IMR-90 (cell line): ENCODE measurements at regions not wholly inside any gene's neighbourhood (a gene's known extent, or its start where the extent isn't known, plus 50 kb on each side); places are given as distances from the start of the nearest gene placed in this dataset.

Experiments used
- ATAC-seq: fragments of 200-7000 bp; cut with Tn5 transposase; 2 replicates; pipeline ENCODE4 v1.9.1; 2020; ENCODE audit warnings: low read depth, mild to moderate bottlenecking, moderate library complexity
- BruUV-seq: library from RNA; stranded (reverse); fragments of 400-500 nt; replicated peaks from 2 replicates; lab custom pipeline; 2021; lab: Mats Ljungman, UMichigan
- CTCF ChIA-PET: fragments of 300-600 bp; formaldehyde crosslinking; extraction: SDS; loops from one replicate; lab custom pipeline; 2021; ENCODE audit warnings: antibody characterized with exemption; lab: Yijun Ruan, JAX
- POLR2A ChIA-PET: fragments of 300-600 bp; sonication (Branson Sonifier 250); formaldehyde crosslinking; loops from one replicate; lab custom pipeline; 2022; ENCODE audit warnings: antibody characterized with exemption; ENCODE audit not compliant: unreplicated experiment; lab: Charles Lee
- DNase-seq: peaks from one replicate; pipeline ENCODE4 v3.0.0; 2013
- H2AFZ ChIP-seq: replicated peaks from 2 replicates; pipeline ENCODE3; 2013; ENCODE audit warnings: low read length, mild to moderate bottlenecking; ENCODE audit not compliant: poor library complexity
- H2AK5ac ChIP-seq: 2 replicates; pipeline ENCODE4 v1.6.1; 2013; ENCODE audit warnings: low read depth, low read length, inconsistent platforms
- H2AK9ac ChIP-seq: replicated peaks from 2 replicates; pipeline ENCODE3; 2013; ENCODE audit warnings: mild to moderate bottlenecking, low read depth, low read length, moderate library complexity; ENCODE audit not compliant: poor library complexity
- H2BK120ac ChIP-seq: 2 replicates; pipeline ENCODE4 v1.6.1; 2013; ENCODE audit warnings: low read depth, low read length, inconsistent platforms
- H2BK15ac ChIP-seq: 3 replicates; pipeline ENCODE4 v1.6.1; 2013; ENCODE audit warnings: low read depth, low read length, inconsistent platforms
- H2BK20ac ChIP-seq: 2 replicates; pipeline ENCODE4 v1.6.1; 2013; ENCODE audit warnings: low read depth, mild to moderate bottlenecking, inconsistent platforms, low read length, moderate library complexity
- H2BK5ac ChIP-seq: 2 replicates; pipeline ENCODE4 v1.6.1; 2013; ENCODE audit warnings: mild to moderate bottlenecking, low read depth, low read length, inconsistent platforms; ENCODE audit not compliant: poor library complexity, severe bottlenecking
- H3K14ac ChIP-seq: replicated peaks from 2 replicates; pipeline ENCODE4 v1.6.1; 2013; ENCODE audit warnings: low read depth, low read length, inconsistent platforms
- H3K18ac ChIP-seq: 2 replicates; pipeline ENCODE4 v1.6.1; 2013; ENCODE audit warnings: low read depth, low read length, control low read depth
- H3K23ac ChIP-seq: 2 replicates; pipeline ENCODE4 v1.6.1; 2013; ENCODE audit warnings: low read depth, low read length, inconsistent platforms
- H3K27ac ChIP-seq: 2 replicates; pipeline ENCODE4 v1.5.1; 2013; ENCODE audit warnings: mild to moderate bottlenecking, control low read depth, low read length; ENCODE audit not compliant: insufficient read depth
- H3K27me3 ChIP-seq: 2 replicates; pipeline ENCODE4 v1.6.1; 2013; ENCODE audit warnings: low read length; ENCODE audit not compliant: control insufficient read depth, insufficient read depth
- H3K36me3 ChIP-seq: 2 replicates; pipeline ENCODE4 v1.6.1; 2013; ENCODE audit warnings: low read length, mixed read lengths; ENCODE audit not compliant: control insufficient read depth, insufficient read depth
- H3K4ac ChIP-seq: 2 replicates; pipeline ENCODE4 v1.6.1; 2013; ENCODE audit warnings: low read depth, low read length, inconsistent platforms
- H3K4me1 ChIP-seq: 2 replicates; pipeline ENCODE4 v1.6.1; 2013; ENCODE audit warnings: low read length, mixed read lengths; ENCODE audit not compliant: control insufficient read depth, insufficient read depth
- H3K4me2 ChIP-seq: 2 replicates; pipeline ENCODE4 v1.6.1; 2013; ENCODE audit warnings: low read depth, mild to moderate bottlenecking, control low read depth, low read length, moderate library complexity
- H3K4me3 ChIP-seq: 2 replicates; pipeline ENCODE4 v1.5.1; 2013; ENCODE audit warnings: low read depth, mild to moderate bottlenecking, control low read depth, low read length, moderate library complexity; ENCODE audit not compliant: insufficient read depth
- H3K56ac ChIP-seq: 2 replicates; pipeline ENCODE4 v1.6.1; 2013; ENCODE audit warnings: low read length, inconsistent platforms; ENCODE audit not compliant: insufficient read depth; ENCODE audit errors: extremely low read depth
- H3K79me1 ChIP-seq, 2 experiments: 2 replicates each; pipeline ENCODE4 v1.6.1; 2013; ENCODE audit warnings: low read length in 2 of 2, inconsistent platforms in 1 of 2, low read depth in 1 of 2
- H3K9ac ChIP-seq: 2 replicates; pipeline ENCODE4 v1.6.1; 2013; ENCODE audit warnings: low read depth, low read length, control low read depth
- H3K9me1 ChIP-seq: 2 replicates; pipeline ENCODE4 v1.6.1; 2013; ENCODE audit warnings: low read length, inconsistent platforms; ENCODE audit not compliant: insufficient read depth
- H3K9me3 ChIP-seq: 2 replicates; pipeline ENCODE4 v1.6.1; 2013; ENCODE audit warnings: low read length; ENCODE audit not compliant: control insufficient read depth, insufficient read depth
- H4K20me1 ChIP-seq: 2 replicates; pipeline ENCODE4 v1.6.1; 2013; ENCODE audit warnings: low read length, inconsistent platforms; ENCODE audit not compliant: insufficient read depth
- H4K5ac ChIP-seq: 2 replicates; pipeline ENCODE4 v1.6.1; 2013; ENCODE audit warnings: mild to moderate bottlenecking, low read depth, low read length, control low read depth
- H4K8ac ChIP-seq, 2 experiments: 2 replicates each; pipeline ENCODE4 v1.6.1; 2013; ENCODE audit warnings: low read depth in 2 of 2, low read length in 2 of 2, control low read depth in 1 of 2, inconsistent platforms in 1 of 2
- H4K91ac ChIP-seq: 2 replicates; pipeline ENCODE4 v1.6.1; 2013; ENCODE audit warnings: low read depth, low read length, inconsistent platforms; ENCODE audit not compliant: insufficient read depth
- BHLHE40 ChIP-seq: fragments of 150-350 bp; IDR thresholded peaks from 2 replicates; pipeline ENCODE4 v1.6.1; 2016; ENCODE audit warnings: mild to moderate bottlenecking, low read depth, low read length
- CEBPB ChIP-seq: IDR thresholded peaks from 2 replicates; pipeline ENCODE4 v1.6.1; 2012; ENCODE audit warnings: low read depth, low read length, improper control_type of control experiment
- FOS ChIP-seq: fragments of 150-350 bp; IDR thresholded peaks from 2 replicates; pipeline ENCODE4 v1.6.1; 2016; ENCODE audit warnings: low read depth, low read length
- MAZ ChIP-seq: IDR thresholded peaks from 2 replicates; pipeline ENCODE4 v1.6.1; 2012; ENCODE audit warnings: low read depth, mild to moderate bottlenecking, low read length, improper control_type of control experiment, moderate library complexity, borderline replicate concordance
- MXI1 ChIP-seq: IDR thresholded peaks from 2 replicates; pipeline ENCODE4 v1.6.1; 2012; ENCODE audit warnings: low read depth, mild to moderate bottlenecking, low read length, moderate library complexity, borderline replicate concordance
- NFE2L2 ChIP-seq: fragments of 150-350 bp; IDR thresholded peaks from 2 replicates; pipeline ENCODE4 v1.6.1; 2016; ENCODE audit warnings: low read depth, mild to moderate bottlenecking, low read length
- POLR2A ChIP-seq: IDR thresholded peaks from 2 replicates; pipeline ENCODE4 v1.6.1; 2012; ENCODE audit warnings: mild to moderate bottlenecking, low read depth, low read length
- RAD21 ChIP-seq: IDR thresholded peaks from 2 replicates; pipeline ENCODE4 v1.6.1; 2012; ENCODE audit warnings: low read length, improper control_type of control experiment
- RCOR1 ChIP-seq: IDR thresholded peaks from 2 replicates; pipeline ENCODE4 v1.6.1; 2012; ENCODE audit warnings: mild to moderate bottlenecking, low read length, improper control_type of control experiment; ENCODE audit not compliant: insufficient replicate concordance
- RFX5 ChIP-seq: IDR thresholded peaks from 2 replicates; pipeline ENCODE4 v1.8.0; 2012; ENCODE audit warnings: low read depth, mild to moderate bottlenecking, low read length, moderate library complexity
- SMC3 ChIP-seq: fragments of 150-350 bp; IDR thresholded peaks from 2 replicates; pipeline ENCODE4 v1.6.1; 2016; ENCODE audit warnings: low read depth, mild to moderate bottlenecking, antibody characterized with exemption, low read length, moderate library complexity
- USF2 ChIP-seq: fragments of 150-350 bp; IDR thresholded peaks from 2 replicates; pipeline ENCODE4 v1.6.1; 2017; ENCODE audit warnings: mild to moderate bottlenecking, antibody characterized with exemption, low read length, low read depth
- WGBS, 2 experiments: methylation state at CpG; one replicate each; pipeline versions ENCODE4 v1.1.5 to v1.1.7; 2013; ENCODE audit warnings: missing lambda C conversion rate in 2 of 2; ENCODE audit not compliant: insufficient read length in 1 of 2; ENCODE audit errors: extremely low coverage in 2 of 2; 5-methylcytosine and 5-hydroxymethylcytosine counted together
- dilution Hi-C: fragments of 300-500 bp; cut with HindIII; formaldehyde crosslinking; loops from one replicate; pipeline ENCODE4 v1.14.3; 2018; ENCODE audit warnings: low sequenced_read_pairs; ENCODE audit not compliant: unreplicated experiment
- in situ Hi-C: fragments of 300-500 bp; cut with MboI; formaldehyde crosslinking; loops from 3 replicates; pipeline ENCODE4 v1.14.3; 2019; ENCODE audit warnings: low sequenced_read_pairs, inconsistent platforms, mixed read lengths
- intact Hi-C: fragments of 100-400 bp; cut with micrococcal nuclease; formaldehyde crosslinking; loops from 2 replicates; pipeline ENCODE4 v1.10.0; 2022
- TF ChIP-seq, protein P1 (sequence below): fragments of 150-350 bp; IDR thresholded peaks from 2 replicates; pipeline ENCODE4 v1.6.1; 2016; ENCODE audit warnings: low read depth, mild to moderate bottlenecking, low read length, moderate library complexity, borderline replicate concordance

DNA sequence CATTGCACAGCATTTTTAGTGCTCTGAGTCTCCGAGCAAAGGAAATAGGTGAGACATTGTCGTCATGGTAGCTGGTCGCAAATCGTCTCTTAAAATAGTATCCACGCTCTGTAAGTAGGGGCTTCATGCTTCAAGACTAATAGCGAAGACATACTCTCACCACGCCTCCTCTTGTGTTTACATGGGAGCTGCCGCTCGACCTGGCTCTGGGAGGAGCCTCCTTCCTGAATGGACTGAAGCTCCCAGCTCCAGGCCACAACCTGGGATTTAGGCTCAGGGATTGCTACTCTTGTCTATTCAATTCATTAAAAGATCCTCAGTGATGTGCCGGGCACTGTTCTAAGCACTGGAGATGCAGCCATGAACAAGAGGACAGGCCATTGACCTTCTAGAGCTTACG, 196.1 kb upstream of the GALNT17 start:
- H2BK15ac ChIP-seq, result no peak overlapping the region
- intact Hi-C loops (no loop called here), in situ Hi-C loops (no loop called here), dilution Hi-C loops (no loop called here)
- H2AK5ac ChIP-seq, result no peak overlapping the region
- H3K9me3 ChIP-seq, result peaks cover 21% of the 10 kb centered on the region
- no peak overlapping the region for H2BK5ac ChIP-seq
- no TSS peak for BruUV-seq
- H3K79me1 ChIP-seq, result no peaks in the 10 kb centered on the region
- no peak overlapping the region for H4K8ac ChIP-seq
- no peak overlapping the region for H3K4me2 ChIP-seq
- no peaks in the 10 kb centered on the region for H3K9me1 ChIP-seq
- H3K14ac ChIP-seq, result no peak overlapping the region
- WGBS, 2 experiments, result 80% methylated on average over 1 of the region's 11 CpGs; no CpG with 5 or more reads in 1 of the 2 experiments
- H2AK9ac ChIP-seq, result no peak overlapping the region
- TF ChIP-seq SMC3 (no peak), MAZ (no peak), CEBPB (no peak), NFE2L2 (no peak), RAD21 (no peak), RCOR1 (no peak), MXI1 (no peak), BHLHE40 (no peak), POLR2A (no peak), FOS (no peak), USF2 (no peak), RFX5 (no peak)
- TF ChIP-seq, protein P1, sequence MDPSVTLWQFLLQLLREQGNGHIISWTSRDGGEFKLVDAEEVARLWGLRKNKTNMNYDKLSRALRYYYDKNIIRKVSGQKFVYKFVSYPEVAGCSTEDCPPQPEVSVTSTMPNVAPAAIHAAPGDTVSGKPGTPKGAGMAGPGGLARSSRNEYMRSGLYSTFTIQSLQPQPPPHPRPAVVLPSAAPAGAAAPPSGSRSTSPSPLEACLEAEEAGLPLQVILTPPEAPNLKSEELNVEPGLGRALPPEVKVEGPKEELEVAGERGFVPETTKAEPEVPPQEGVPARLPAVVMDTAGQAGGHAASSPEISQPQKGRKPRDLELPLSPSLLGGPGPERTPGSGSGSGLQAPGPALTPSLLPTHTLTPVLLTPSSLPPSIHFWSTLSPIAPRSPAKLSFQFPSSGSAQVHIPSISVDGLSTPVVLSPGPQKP, result no peak
- H3K9ac ChIP-seq, result no peak overlapping the region
- ATAC-seq (no peak), DNase-seq (no peak)
- no peak overlapping the region for H3K4me3 ChIP-seq
- H3K27ac ChIP-seq, result no peak overlapping the region
- H2BK20ac ChIP-seq, result no peak overlapping the region
- no peaks in the 10 kb centered on the region for H4K20me1 ChIP-seq
- POLR2A ChIA-PET, result no interaction called here
- CTCF ChIA-PET, result no interaction called here
- no peak overlapping the region for H3K23ac ChIP-seq
- no peak overlapping the region for H3K18ac ChIP-seq
- H3K4ac ChIP-seq, result no peak overlapping the region
- H4K91ac ChIP-seq, result no peak overlapping the region
- no peaks in the 10 kb centered on the region for H3K4me1 ChIP-seq
- no peaks in the 10 kb centered on the region for H3K27me3 ChIP-seq
- H3K36me3 ChIP-seq, result no peaks in the 10 kb centered on the region
- H4K5ac ChIP-seq, result no peak overlapping the region
- no peak overlapping the region for H2AFZ ChIP-seq
- H2BK120ac ChIP-seq, result no peak overlapping the region
- H3K56ac ChIP-seq, result no peak overlapping the region
